Upper lobe of left lung (tissue), 4 donors: ENCODE measurements at regions not wholly inside any gene's neighbourhood (a gene's known extent, or its start where the extent isn't known, plus 50 kb on each side); places are given as distances from the start of the nearest gene placed in this dataset.

Experiments
- CTCF ChIP-seq, 6 experiments: fragments of 450-650 bp in 4 of 6; fragments of 200-600 bp in 2 of 6; sonication (generic) in 2 of 6; IDR thresholded peaks; one replicate each; pipeline ENCODE4 v1.5.1; 2016 to 2019; ENCODE audit warnings: antibody characterized with exemption in 6 of 6
- EP300 ChIP-seq, 4 donors: sonication (generic); formaldehyde crosslinking; IDR thresholded peaks; one replicate each; pipeline ENCODE4 v1.5.1; 2017; ENCODE audit warnings: antibody characterized with exemption in 4 of 4, control low read depth in 2 of 4
- POLR2A ChIP-seq, 4 donors: fragments of 450-650 bp; IDR thresholded peaks; one replicate each; pipeline ENCODE4 v1.5.1; 2016 to 2017; ENCODE audit warnings: antibody characterized with exemption in 4 of 4, mild to moderate bottlenecking in 2 of 4

- TF ChIP-seq CTCF (IDR thresholded peaks at IDR 0.05): no peak
- TF ChIP-seq EP300 (IDR thresholded peaks at IDR 0.05): no peak
- no peak for TF ChIP-seq POLR2A (IDR thresholded peaks at IDR 0.05)
Observed at GRCh38 chr14:98198385-98198784, 1073.6 kb downstream of the BCL11B start.
